ENCODE measurements at regions not wholly inside any gene's neighbourhood (a gene's known extent, or its start where the extent isn't known, plus 50 kb on each side); places are given as distances from the start of the nearest gene placed in this dataset.

DNA sequence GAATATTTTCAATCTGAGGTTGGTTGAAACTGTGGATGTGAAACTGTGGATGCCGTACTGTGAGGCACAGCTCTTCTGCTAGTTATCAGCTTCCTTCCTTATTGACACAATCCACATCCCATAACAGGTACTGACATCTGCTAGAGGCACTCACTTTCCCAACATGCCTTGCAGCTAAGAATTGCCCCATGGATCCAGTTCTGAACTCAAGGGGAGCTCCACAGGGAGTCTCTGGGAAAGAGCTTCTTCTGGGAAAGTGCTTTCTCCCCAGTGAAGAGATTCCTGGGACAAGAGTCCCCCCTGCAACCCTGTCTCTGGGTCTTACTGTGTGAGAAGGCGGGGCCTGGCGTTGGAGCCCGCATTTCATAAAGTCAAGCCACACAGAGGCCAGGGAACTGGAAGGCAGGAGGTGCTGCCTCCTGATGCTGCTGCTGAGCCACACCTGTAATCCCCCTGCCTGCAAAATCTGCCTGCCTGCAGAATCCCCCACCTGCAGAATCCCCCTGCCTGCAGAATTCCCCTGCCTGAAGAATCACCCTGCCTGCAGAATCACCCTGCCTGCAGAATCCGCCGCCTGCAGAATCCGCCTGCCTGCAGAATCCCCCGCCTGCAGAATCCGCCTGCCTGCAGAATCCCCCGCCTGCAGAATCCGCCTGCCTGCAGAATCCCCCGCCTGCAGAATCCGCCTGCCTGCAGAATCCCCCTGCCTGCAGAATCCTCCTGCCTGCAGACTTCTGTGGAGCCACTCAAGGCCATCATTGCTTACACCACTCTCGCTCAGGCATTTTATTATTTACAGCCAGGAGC, 305.4 kb downstream of the FOXL1 start:
- Mint-ChIP-seq H3K36me3 (no peaks in the 10 kb centered on the region), H3K9me3 (peaks cover under 1% of the 10 kb centered on the region), H3K27me3 (ENCODE audit: low read depth) (no peaks in the 10 kb centered on the region), H3K4me3 (no peak overlapping the region), H3K4me1 (peaks cover 14% of the 10 kb centered on the region), H3K27ac (no peak overlapping the region)
- TF ChIP-seq ELF4 (CRISPR knock-in tag; IDR thresholded peaks at IDR 0.05; ENCODE audit: low read depth) (no peak), OVOL2 (CRISPR knock-in tag; IDR thresholded peaks at IDR 0.05; ENCODE audit: borderline replicate concordance) (no peak), ZNF219 (CRISPR knock-in tag; IDR thresholded peaks at IDR 0.05; ENCODE audit: borderline replicate concordance) (no peak), ZNF138 (CRISPR knock-in tag; conservative IDR thresholded peaks at IDR 0.05) (no peak), FOXJ3 (CRISPR knock-in tag; IDR thresholded peaks at IDR 0.05; ENCODE audit: borderline replicate concordance) (no peak), HMGA2 (CRISPR knock-in tag; IDR thresholded peaks at IDR 0.05) (no peak), TCF7 (CRISPR knock-in tag; IDR thresholded peaks at IDR 0.05; ENCODE audit: low read depth) (no peak), NR2C2 (CRISPR knock-in tag; IDR thresholded peaks at IDR 0.05) (no peak)
- TF ChIP-seq, protein P1, sequence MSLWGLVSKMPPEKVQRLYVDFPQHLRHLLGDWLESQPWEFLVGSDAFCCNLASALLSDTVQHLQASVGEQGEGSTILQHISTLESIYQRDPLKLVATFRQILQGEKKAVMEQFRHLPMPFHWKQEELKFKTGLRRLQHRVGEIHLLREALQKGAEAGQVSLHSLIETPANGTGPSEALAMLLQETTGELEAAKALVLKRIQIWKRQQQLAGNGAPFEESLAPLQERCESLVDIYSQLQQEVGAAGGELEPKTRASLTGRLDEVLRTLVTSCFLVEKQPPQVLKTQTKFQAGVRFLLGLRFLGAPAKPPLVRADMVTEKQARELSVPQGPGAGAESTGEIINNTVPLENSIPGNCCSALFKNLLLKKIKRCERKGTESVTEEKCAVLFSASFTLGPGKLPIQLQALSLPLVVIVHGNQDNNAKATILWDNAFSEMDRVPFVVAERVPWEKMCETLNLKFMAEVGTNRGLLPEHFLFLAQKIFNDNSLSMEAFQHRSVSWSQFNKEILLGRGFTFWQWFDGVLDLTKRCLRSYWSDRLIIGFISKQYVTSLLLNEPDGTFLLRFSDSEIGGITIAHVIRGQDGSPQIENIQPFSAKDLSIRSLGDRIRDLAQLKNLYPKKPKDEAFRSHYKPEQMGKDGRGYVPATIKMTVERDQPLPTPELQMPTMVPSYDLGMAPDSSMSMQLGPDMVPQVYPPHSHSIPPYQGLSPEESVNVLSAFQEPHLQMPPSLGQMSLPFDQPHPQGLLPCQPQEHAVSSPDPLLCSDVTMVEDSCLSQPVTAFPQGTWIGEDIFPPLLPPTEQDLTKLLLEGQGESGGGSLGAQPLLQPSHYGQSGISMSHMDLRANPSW (CRISPR knock-in tag; conservative IDR thresholded peaks at IDR 0.05; ENCODE audit: low read depth): no peak
- TF ChIP-seq, protein P2, sequence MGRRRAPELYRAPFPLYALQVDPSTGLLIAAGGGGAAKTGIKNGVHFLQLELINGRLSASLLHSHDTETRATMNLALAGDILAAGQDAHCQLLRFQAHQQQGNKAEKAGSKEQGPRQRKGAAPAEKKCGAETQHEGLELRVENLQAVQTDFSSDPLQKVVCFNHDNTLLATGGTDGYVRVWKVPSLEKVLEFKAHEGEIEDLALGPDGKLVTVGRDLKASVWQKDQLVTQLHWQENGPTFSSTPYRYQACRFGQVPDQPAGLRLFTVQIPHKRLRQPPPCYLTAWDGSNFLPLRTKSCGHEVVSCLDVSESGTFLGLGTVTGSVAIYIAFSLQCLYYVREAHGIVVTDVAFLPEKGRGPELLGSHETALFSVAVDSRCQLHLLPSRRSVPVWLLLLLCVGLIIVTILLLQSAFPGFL (CRISPR knock-in tag; IDR thresholded peaks at IDR 0.05; ENCODE audit: borderline replicate concordance): no peak
- TF ChIP-seq, protein P3, sequence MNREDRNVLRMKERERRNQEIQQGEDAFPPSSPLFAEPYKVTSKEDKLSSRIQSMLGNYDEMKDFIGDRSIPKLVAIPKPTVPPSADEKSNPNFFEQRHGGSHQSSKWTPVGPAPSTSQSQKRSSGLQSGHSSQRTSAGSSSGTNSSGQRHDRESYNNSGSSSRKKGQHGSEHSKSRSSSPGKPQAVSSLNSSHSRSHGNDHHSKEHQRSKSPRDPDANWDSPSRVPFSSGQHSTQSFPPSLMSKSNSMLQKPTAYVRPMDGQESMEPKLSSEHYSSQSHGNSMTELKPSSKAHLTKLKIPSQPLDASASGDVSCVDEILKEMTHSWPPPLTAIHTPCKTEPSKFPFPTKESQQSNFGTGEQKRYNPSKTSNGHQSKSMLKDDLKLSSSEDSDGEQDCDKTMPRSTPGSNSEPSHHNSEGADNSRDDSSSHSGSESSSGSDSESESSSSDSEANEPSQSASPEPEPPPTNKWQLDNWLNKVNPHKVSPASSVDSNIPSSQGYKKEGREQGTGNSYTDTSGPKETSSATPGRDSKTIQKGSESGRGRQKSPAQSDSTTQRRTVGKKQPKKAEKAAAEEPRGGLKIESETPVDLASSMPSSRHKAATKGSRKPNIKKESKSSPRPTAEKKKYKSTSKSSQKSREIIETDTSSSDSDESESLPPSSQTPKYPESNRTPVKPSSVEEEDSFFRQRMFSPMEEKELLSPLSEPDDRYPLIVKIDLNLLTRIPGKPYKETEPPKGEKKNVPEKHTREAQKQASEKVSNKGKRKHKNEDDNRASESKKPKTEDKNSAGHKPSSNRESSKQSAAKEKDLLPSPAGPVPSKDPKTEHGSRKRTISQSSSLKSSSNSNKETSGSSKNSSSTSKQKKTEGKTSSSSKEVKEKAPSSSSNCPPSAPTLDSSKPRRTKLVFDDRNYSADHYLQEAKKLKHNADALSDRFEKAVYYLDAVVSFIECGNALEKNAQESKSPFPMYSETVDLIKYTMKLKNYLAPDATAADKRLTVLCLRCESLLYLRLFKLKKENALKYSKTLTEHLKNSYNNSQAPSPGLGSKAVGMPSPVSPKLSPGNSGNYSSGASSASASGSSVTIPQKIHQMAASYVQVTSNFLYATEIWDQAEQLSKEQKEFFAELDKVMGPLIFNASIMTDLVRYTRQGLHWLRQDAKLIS (CRISPR knock-in tag; IDR thresholded peaks at IDR 0.05; ENCODE audit: borderline replicate concordance): no peak
- TF ChIP-seq, protein P4, sequence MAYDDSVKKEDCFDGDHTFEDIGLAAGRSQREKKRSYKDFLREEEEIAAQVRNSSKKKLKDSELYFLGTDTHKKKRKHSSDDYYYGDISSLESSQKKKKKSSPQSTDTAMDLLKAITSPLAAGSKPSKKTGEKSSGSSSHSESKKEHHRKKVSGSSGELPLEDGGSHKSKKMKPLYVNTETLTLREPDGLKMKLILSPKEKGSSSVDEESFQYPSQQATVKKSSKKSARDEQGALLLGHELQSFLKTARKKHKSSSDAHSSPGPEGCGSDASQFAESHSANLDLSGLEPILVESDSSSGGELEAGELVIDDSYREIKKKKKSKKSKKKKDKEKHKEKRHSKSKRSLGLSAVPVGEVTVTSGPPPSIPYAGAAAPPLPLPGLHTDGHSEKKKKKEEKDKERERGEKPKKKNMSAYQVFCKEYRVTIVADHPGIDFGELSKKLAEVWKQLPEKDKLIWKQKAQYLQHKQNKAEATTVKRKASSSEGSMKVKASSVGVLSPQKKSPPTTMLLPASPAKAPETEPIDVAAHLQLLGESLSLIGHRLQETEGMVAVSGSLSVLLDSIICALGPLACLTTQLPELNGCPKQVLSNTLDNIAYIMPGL (CRISPR knock-in tag; IDR thresholded peaks at IDR 0.05): no peak
- TF ChIP-seq, protein P5, sequence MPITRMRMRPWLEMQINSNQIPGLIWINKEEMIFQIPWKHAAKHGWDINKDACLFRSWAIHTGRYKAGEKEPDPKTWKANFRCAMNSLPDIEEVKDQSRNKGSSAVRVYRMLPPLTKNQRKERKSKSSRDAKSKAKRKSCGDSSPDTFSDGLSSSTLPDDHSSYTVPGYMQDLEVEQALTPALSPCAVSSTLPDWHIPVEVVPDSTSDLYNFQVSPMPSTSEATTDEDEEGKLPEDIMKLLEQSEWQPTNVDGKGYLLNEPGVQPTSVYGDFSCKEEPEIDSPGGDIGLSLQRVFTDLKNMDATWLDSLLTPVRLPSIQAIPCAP (CRISPR knock-in tag; IDR thresholded peaks at IDR 0.05): no peak
- TF ChIP-seq, protein P6, sequence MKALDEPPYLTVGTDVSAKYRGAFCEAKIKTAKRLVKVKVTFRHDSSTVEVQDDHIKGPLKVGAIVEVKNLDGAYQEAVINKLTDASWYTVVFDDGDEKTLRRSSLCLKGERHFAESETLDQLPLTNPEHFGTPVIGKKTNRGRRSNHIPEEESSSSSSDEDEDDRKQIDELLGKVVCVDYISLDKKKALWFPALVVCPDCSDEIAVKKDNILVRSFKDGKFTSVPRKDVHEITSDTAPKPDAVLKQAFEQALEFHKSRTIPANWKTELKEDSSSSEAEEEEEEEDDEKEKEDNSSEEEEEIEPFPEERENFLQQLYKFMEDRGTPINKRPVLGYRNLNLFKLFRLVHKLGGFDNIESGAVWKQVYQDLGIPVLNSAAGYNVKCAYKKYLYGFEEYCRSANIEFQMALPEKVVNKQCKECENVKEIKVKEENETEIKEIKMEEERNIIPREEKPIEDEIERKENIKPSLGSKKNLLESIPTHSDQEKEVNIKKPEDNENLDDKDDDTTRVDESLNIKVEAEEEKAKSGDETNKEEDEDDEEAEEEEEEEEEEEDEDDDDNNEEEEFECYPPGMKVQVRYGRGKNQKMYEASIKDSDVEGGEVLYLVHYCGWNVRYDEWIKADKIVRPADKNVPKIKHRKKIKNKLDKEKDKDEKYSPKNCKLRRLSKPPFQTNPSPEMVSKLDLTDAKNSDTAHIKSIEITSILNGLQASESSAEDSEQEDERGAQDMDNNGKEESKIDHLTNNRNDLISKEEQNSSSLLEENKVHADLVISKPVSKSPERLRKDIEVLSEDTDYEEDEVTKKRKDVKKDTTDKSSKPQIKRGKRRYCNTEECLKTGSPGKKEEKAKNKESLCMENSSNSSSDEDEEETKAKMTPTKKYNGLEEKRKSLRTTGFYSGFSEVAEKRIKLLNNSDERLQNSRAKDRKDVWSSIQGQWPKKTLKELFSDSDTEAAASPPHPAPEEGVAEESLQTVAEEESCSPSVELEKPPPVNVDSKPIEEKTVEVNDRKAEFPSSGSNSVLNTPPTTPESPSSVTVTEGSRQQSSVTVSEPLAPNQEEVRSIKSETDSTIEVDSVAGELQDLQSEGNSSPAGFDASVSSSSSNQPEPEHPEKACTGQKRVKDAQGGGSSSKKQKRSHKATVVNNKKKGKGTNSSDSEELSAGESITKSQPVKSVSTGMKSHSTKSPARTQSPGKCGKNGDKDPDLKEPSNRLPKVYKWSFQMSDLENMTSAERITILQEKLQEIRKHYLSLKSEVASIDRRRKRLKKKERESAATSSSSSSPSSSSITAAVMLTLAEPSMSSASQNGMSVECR (CRISPR knock-in tag; IDR thresholded peaks at IDR 0.05; ENCODE audit: borderline replicate concordance): no peak
- TF ChIP-seq, protein P7, sequence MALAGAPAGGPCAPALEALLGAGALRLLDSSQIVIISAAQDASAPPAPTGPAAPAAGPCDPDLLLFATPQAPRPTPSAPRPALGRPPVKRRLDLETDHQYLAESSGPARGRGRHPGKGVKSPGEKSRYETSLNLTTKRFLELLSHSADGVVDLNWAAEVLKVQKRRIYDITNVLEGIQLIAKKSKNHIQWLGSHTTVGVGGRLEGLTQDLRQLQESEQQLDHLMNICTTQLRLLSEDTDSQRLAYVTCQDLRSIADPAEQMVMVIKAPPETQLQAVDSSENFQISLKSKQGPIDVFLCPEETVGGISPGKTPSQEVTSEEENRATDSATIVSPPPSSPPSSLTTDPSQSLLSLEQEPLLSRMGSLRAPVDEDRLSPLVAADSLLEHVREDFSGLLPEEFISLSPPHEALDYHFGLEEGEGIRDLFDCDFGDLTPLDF (CRISPR knock-in tag; IDR thresholded peaks at IDR 0.05): no peak
- DNase-seq (ENCODE audit: low spot score) (no peak), ATAC-seq (peak; percentile 43; the same call in 1 of the 2 replicates)
- CTCF ChIA-PET: interaction anchor here (0.6 to 2.2 kb wide), 4 partner anchors 10 to 169 kb away, joined by 3 to 15 read pairs (median 4); no protein-coding TSS in a partner anchor
- POLR2A ChIA-PET: no interaction called here
